ENCODE measurements at regions not wholly inside any gene's neighbourhood (a gene's known extent, or its start where the extent isn't known, plus 50 kb on each side); places are given as distances from the start of the nearest gene placed in this dataset.
A peak's percentile ranks its signal among the peaks of the same experiment; 100 is the strongest.

DNA sequence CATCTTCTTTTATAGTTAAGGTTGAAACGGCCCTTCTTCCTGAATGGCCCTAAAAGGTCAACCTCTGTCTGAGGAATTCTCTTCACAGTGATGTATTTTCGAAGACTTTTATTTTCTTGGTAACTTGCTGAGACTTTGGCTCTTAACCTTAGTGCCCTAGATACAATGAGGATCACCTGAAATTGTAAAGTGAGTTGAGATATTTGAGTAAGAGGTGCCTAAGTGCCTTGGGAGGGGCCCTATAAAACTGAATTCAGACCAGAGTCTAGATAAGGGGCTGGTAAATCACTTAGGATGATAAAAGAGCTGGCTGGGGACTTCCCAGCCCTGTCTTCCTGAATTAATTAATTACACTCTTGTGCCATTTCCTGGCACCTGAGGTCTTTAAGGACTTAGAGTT is 505.6 kb upstream of the KIRREL3 start:
- DNase-seq (ENCODE audit: low read depth, low spot score), result no peak

GRCh38 chr11:127496165-127496564 is 495.6 kb upstream of the KIRREL3 start:
- DNase-seq (ENCODE audit: low read depth, low spot score), result no peak

DNA sequence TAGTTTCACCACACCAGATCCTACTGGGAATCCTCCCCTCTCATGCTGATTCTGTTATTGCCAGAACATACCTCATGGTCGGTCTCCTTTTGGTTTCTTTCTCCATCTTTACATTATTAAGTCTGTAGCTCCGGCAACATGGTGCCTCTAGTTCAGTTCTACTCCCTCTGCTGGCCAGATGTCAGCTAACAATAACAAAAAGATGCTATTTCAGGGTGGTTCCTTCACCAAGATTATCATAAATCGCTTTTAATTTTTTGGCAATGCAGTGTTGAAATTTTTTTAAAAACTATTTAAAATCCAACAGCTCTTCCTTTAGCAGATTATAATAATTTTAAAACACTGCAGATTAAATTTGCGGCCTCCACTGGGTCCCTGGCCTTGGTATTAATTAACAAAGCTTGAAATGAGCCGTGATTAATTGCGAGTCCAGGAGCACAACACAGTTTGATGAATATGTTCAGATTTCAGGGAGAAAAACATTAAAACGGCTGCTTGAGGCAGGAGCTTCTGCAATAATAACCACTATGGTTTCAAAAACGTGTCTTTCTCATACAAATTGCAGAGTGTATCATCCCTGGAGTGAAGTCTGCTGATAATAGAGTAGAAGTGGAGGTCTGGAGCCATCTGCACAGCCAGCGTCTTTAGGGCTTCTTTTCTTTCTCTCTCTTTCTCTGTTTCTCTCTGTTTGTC is 492.9 kb upstream of the KIRREL3 start:
- DNase-seq (ENCODE audit: low read depth, low spot score), result peak; percentile 51

DNA sequence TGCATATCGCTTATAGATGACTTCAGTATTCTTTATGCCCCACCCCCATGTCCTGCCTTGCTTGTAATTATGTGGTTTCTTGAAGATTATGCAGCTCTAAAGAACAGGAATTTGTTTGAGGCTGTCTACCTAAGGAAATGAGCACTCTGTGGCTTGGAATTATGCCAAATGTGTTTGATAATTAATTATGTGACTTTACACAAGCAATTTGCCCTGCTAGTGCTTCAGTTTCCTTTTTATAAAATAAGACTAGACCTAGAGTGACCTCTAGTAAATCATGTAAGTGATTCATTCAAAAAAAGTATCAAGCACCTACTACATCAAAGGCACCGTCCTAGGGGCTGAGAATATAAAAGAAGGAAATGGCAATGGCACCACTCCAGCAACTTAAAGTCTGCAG is 491.5 kb upstream of the KIRREL3 start:
- DNase-seq (ENCODE audit: low read depth, low spot score), result peak; percentile 78

DNA sequence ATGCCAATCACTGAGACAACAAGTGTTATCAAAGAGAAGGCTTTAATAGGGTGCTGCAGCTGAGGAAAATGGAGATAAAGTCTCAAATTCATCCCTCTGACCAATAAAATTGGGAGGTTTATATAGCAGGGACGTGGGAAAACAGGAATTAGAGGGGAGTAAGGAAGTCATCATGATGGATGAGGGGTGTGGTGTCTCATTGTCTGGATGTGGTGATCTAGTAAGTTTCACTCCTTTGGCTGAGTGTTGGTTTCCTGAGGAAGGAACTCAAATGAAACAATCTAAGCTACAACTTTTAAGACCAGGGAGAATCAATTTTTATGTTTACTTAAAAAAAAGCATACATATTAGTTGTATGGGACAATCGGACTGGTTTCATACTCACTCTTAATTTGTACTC is 491.0 kb upstream of the KIRREL3 start:
- DNase-seq (ENCODE audit: low read depth, low spot score), result no peak

- DNase-seq (ENCODE audit: low read depth, low spot score), result no peak
These were observed 490.3 kb upstream of the KIRREL3 start for GRCh38 chr11:127490896-127491295.

- DNase-seq (ENCODE audit: low read depth, low spot score), result peak; percentile 79
These were observed 485.0 kb upstream of the KIRREL3 start for GRCh38 chr11:127485541-127485940.

DNA sequence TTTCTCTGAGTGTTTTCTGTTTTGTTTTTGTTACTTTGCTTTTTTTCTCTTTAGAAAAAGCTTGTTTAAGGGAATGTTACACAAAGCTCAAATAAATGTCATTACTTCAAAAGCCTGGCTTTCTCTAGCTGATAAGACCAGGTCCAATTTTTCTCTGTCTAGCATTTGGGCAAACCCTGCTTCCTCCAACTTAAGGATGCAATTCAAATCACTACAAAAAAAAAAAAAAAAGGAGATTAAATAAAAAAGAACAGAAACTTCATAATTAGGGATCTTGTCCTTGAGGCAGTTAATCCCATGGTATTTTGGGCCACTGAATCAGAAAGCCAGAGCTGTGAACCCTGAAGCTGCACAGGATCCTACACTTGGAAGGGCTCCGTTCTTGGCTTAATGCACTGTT is 480.8 kb upstream of the KIRREL3 start:
- DNase-seq (ENCODE audit: low read depth, low spot score), result no peak

GRCh38 chr11:127478826-127479225 is 478.3 kb upstream of the KIRREL3 start:
- DNase-seq (ENCODE audit: low read depth, low spot score), result no peak

DNA sequence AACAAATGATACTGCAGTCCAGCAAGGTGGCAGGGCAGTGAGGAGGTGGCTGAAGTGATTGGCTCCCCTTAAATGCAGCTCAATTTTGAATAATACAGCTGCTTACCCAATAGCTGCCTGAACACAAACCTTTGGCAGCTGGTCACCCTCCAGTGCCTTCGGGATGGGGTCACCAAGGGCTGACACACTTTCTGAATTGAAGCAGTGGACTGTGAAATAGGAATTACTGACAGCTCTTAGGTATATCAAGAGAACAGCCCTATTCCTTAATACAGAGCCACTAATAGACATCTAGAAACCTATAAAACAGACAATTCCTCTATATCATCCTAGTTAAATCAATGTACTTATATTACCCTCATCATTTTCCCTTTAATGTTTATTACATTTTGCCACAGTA is 474.2 kb upstream of the KIRREL3 start:
- DNase-seq (ENCODE audit: low read depth, low spot score), result no peak

DNA sequence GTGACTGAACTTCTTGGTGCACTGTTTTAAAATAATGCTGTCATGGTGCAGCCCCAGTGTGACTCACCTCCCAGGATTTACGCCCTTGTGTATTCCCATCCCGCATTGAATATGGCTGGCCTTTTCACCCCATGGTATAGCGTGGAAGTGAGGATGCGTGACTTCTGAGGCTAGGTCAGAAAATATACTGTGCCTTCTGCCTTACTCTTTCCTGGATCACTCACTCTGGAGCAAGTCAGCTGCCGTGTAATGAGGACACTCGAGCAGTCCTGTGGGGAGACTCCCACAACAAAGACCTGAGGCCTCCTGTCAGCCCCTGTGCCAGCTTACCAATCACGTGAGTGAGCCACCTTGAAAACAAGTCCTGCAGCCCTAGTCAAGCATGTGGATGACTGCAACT is 471.9 kb upstream of the KIRREL3 start:
- no peak for DNase-seq (ENCODE audit: low read depth, low spot score)

- DNase-seq (ENCODE audit: low read depth, low spot score), result no peak
These were observed 471.1 kb upstream of the KIRREL3 start for GRCh38 chr11:127471662-127472061.

DNA sequence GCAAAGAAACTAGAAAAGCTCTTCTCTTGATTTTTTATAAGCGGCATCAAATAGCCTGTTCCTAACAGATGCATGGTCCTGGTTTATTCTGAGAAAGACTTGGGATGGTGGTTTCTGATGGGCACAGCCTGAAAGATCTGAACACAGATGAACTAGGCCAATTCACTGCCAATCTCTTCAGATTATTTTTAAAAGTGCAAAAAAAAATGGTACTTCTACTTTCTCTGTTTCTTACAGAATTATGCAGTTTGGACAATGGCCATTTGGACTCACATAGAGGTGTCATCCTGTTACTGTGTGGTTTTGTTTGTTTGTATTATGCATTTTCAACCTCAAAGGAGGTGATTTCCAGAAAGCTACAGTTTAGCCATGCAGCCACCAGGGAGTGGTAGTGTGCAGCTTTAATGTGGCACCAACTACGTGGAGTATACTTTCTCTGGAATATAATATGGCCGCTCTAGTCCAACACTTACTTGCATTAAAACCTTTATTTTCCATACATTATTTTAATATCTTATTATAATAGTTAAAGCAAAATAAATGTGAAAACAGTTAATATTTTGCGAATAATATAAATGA is 469.8 kb upstream of the KIRREL3 start:
- peak; percentile 38 for DNase-seq (ENCODE audit: low read depth, low spot score)

DNA sequence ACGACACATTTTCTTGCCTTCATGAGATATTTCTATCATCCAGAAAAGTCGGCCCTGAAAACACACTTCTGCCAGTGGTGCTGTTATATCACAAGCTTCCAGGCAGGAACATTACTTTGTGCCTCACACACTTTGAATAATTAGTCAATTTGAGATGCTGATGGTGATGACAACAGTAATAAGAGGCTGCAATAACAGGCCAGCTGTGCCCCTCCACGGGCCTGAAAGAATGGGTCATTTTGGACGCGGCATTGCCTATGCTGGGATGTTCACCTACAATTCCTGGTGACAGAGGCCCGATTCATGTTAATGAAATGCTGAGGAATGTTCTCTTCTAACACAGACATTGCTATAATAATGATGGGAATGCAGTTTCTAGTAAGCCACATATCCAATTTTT is 463.8 kb upstream of the KIRREL3 start:
- no peak for DNase-seq (ENCODE audit: low read depth, low spot score)

DNA sequence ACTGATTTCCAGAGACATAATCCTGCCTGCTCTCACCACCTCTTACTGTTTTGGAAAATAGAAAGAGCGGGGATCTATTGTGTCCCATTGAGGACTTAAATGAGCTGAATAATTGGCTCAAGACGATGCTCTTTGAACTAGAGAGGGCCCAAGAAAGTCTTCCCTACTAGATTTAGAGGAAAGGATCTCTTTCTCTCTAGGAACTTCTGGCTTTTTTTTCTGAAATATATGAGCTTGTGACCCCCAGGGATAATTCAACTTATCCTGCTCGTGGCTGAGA is 461.4 kb upstream of the KIRREL3 start:
- no peak for DNase-seq (ENCODE audit: low read depth, low spot score)

DNA sequence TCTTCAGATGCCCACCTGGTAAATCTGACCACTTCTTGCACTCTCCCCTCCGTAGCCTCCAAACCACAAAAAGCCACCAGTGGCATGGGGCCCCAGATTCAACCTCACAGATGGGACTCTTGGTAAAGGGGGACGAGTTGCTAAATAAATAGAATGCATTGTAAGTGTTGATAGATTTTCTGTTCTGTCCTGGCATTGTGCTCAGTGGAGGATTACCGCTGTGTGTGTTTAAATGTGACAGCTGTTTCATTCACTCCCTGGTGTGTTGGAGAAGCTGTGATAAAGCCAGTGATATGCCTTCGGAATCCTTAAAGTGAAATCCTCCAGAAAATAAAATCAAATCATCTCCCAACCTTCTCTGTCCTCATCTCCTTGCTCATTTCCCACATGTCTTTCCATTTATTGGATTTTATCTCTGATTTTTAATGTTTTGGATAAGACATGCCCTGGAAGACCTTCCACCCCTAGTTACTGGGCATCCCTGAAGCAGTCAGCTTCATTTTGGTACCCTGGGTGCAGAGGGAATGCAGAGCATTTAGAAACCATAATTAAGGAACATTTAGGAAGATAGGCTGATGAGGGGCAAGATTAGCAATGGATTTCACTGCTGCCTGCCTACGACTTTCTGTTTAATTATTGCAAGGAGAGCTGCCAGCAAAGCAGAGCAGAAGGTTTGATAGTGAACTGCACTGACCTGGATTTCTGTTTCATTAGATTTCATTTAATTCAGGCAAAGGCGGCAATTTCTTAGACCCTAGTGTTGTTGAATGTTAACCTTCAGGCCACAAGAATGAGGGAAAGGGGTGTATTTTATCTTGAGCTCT is 460.9 kb upstream of the KIRREL3 start:
- DNase-seq (ENCODE audit: low read depth, low spot score), result no peak

GRCh38 chr11:127458561-127458960 is 458.0 kb upstream of the KIRREL3 start:
- DNase-seq (ENCODE audit: low read depth, low spot score), result no peak

- DNase-seq (ENCODE audit: low read depth, low spot score), result peak; percentile 70
These were observed 454.3 kb upstream of the KIRREL3 start for GRCh38 chr11:127454856-127455255.

- no peak for DNase-seq (ENCODE audit: low read depth, low spot score)
These were observed 452.0 kb upstream of the KIRREL3 start for GRCh38 chr11:127452533-127452932.

- peak; percentile 20 for DNase-seq (ENCODE audit: low read depth, low spot score)
These were observed 451.3 kb upstream of the KIRREL3 start for GRCh38 chr11:127451861-127452260.

GRCh38 chr11:127448101-127448500 is 447.5 kb upstream of the KIRREL3 start:
- DNase-seq (ENCODE audit: low read depth, low spot score), result no peak

DNA sequence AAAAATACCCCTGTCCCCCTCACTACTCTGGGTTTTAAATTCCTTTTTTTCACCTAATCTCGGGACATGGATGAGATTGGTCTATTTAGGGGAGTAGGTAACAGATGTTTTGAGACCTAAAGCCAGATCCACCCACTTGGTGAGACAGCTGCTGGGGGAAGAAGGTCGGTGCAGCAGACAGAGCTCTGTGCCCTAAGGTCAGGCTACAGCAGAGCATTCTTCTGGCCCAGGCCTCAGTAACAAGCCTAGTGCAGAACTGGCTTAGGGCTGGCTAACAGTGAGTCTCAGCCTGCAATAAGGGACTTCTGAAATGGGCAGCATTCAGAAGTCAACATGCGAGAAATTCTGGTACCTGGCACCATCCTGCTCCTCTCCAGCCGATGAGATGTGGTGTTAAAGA is 444.9 kb upstream of the KIRREL3 start:
- no peak for DNase-seq (ENCODE audit: low read depth, low spot score)

DNA sequence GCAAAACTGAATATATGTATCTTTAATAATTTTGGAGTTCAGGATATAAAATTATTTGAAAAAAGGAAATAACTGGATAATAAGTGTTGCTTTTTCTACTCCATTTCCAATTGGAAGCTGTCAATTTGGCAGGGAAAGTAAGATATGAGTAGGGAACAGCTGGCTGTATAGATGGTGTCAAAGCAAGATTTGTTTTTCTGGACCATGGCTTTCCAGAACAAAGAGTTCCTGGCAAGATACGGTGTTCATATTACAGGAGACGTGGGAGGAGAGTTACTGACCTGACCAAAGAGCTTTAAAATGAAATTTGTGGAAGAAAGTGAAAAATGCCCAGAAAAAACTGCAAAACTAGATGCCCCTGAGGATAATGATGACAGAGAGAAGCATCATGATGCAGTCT is 442.7 kb upstream of the KIRREL3 start:
- no peak for DNase-seq (ENCODE audit: low read depth, low spot score)
